T-helper 22 cell (primary cell): ENCODE measurements at regions not wholly inside any gene's neighbourhood (a gene's known extent, or its start where the extent isn't known, plus 50 kb on each side); places are given as distances from the start of the nearest gene placed in this dataset.

ENCODE experiments used
- DNase-seq: peaks from one replicate; pipeline ENCODE4 v3.0.0-alpha.2; 2020; ENCODE audit warnings: low read depth

- no peak for DNase-seq
Observed at GRCh38 chr22:25350551-25350971, 131.1 kb downstream of the CRYBB2 start.

- no peak for DNase-seq
Observed at GRCh38 chr22:25351631-25352293, 132.3 kb downstream of the CRYBB2 start.

GRCh38 chr22:25352294-25352680 lies 132.8 kb downstream of the CRYBB2 start:
- DNase-seq: no peak

GRCh38 chr22:25353516-25354445 lies 134.3 kb downstream of the CRYBB2 start:
- DNase-seq: no peak

- no peak for DNase-seq
Observed at GRCh38 chr22:25354456-25354855, 135.0 kb downstream of the CRYBB2 start.

GRCh38 chr22:25357132-25357455 lies 137.7 kb downstream of the CRYBB2 start:
- DNase-seq: no peak

- no peak for DNase-seq
Observed at GRCh38 chr22:25357606-25358420, 138.4 kb downstream of the CRYBB2 start.

- DNase-seq: no peak
Observed at GRCh38 chr22:25358421-25359170, 139.2 kb downstream of the CRYBB2 start.

- DNase-seq: no peak
Observed at GRCh38 chr22:25359601-25360261, 140.3 kb downstream of the CRYBB2 start.

- no peak for DNase-seq
Observed at GRCh38 chr22:25360411-25360810, 141.0 kb downstream of the CRYBB2 start.

- no peak for DNase-seq
Observed at GRCh38 chr22:25360891-25361645, 141.6 kb downstream of the CRYBB2 start.

GRCh38 chr22:25361899-25362214 lies 142.4 kb downstream of the CRYBB2 start:
- DNase-seq: no peak

- DNase-seq: peak; percentile 9
Observed at GRCh38 chr22:25362215-25362882, 142.9 kb downstream of the CRYBB2 start.

- no peak for DNase-seq
Observed at GRCh38 chr22:25362883-25363240, 143.4 kb downstream of the CRYBB2 start.

GRCh38 chr22:25363474-25363873 lies 144.0 kb downstream of the CRYBB2 start:
- no peak for DNase-seq

- no peak for DNase-seq
Observed at GRCh38 chr22:25364281-25364680, 144.8 kb downstream of the CRYBB2 start.

- DNase-seq: no peak
Observed at GRCh38 chr22:25364736-25365241, 145.3 kb downstream of the CRYBB2 start.

- no peak for DNase-seq
Observed at GRCh38 chr22:25365491-25366261, 146.2 kb downstream of the CRYBB2 start.

- no peak for DNase-seq
Observed at GRCh38 chr22:25366408-25366807, 147.0 kb downstream of the CRYBB2 start.
